HepG2 (cell line): ENCODE measurements at regions not wholly inside any gene's neighbourhood (a gene's known extent, or its start where the extent isn't known, plus 50 kb on each side); places are given as distances from the start of the nearest gene placed in this dataset.
A peak's percentile ranks its signal among the peaks of the same experiment; 100 is the strongest.

Experiments
- ATAC-seq: fragments of 200-7000 bp; cut with Tn5 transposase; 3 replicates; pipeline ENCODE4 v1.9.1; 2020; ENCODE audit warnings: mild to moderate bottlenecking, moderate library complexity
- BruUV-seq: library from RNA; stranded (reverse); fragments of 400-500 nt; replicated peaks from 2 replicates; lab custom pipeline; 2021; lab: Mats Ljungman, UMichigan
- CTCF ChIA-PET: fragments of 300-600 bp; formaldehyde crosslinking; extraction: SDS; loops from one replicate; lab custom pipeline; 2021; ENCODE audit warnings: low total read pairs, inconsistent platforms, low intra/inter-chr PET ratio; lab: Yijun Ruan, JAX
- POLR2A ChIA-PET: fragments of 350-600 bp; sonication (Branson Sonifier 250); formaldehyde crosslinking; loops from one replicate; lab custom pipeline; 2020; ENCODE audit warnings: antibody characterized with exemption, inconsistent platforms; lab: Yijun Ruan, JAX
- DNase-seq: peaks from one replicate; pipeline ENCODE4 v3.0.0-alpha.2; 2015; ENCODE audit warnings: low spot score
- FAIRE-seq: peaks from 3 replicates; lab custom pipeline; 2011; peaks lifted over from hg19 to GRCh38; lab: Jason Lieb, UNC
- H2AFZ ChIP-seq: one replicate; pipeline ENCODE4 v1.6.1; 2011; ENCODE audit warnings: low read length, inconsistent platforms
- H3K27ac ChIP-seq: fragments of 300-600 bp; 3 replicates; pipeline ENCODE4 v1.8.0; 2011; ENCODE audit warnings: mixed run types, mild to moderate bottlenecking, mixed read lengths, low read length, inconsistent platforms; ENCODE audit not compliant: insufficient read depth; ENCODE audit errors: extremely low read length
- H3K27me3 ChIP-seq, 2 experiments: fragments of 200-600 bp in 1 of 2; 2 replicates in 1 of 2; 3 replicates in 1 of 2; pipeline versions ENCODE4 v1.6.0 to v1.8.0; 2011; ENCODE audit warnings: low read length in 2 of 2, mild to moderate bottlenecking in 2 of 2, moderate library complexity in 2 of 2, inconsistent platforms in 1 of 2; ENCODE audit not compliant: insufficient read depth in 2 of 2, control insufficient read depth in 1 of 2
- H3K36me3 ChIP-seq, 2 experiments: fragments of 200-600 bp in 1 of 2; replicated peaks in 1 of 2; 2 replicates in 1 of 2; 3 replicates in 1 of 2; pipeline versions ENCODE4 v1.5.1 to v1.8.0; 2011; ENCODE audit warnings: low read length in 2 of 2, inconsistent platforms in 1 of 2; ENCODE audit not compliant: insufficient read depth in 2 of 2, control insufficient read depth in 1 of 2
- H3K4me1 ChIP-seq: 2 replicates; pipeline ENCODE4 v1.5.1; 2012; ENCODE audit warnings: low read length, inconsistent platforms; ENCODE audit not compliant: insufficient read depth
- H3K4me2 ChIP-seq: 2 replicates; pipeline ENCODE4 v1.6.0; 2011; ENCODE audit warnings: low read depth, low read length, inconsistent platforms
- H3K4me3 ChIP-seq, 3 experiments: fragments of 200-600 bp in 1 of 3; sonication (generic), shearing (Covaris generic) in 1 of 3; replicated peaks in 1 of 3; 2 replicates each; pipeline ENCODE4 v1.5.1; 2011 to 2016; ENCODE audit warnings: low read length in 3 of 3, inconsistent platforms in 2 of 3, low read depth in 2 of 3, mild to moderate bottlenecking in 2 of 3, control low read depth in 1 of 3, mixed read lengths in 1 of 3; ENCODE audit not compliant: insufficient read depth in 1 of 3
- H3K79me2 ChIP-seq: one replicate; pipeline ENCODE4 v1.6.1; 2011; ENCODE audit warnings: low read length, inconsistent platforms; ENCODE audit not compliant: insufficient read depth
- H3K9ac ChIP-seq: 2 replicates; pipeline ENCODE4 v1.6.0; 2011; ENCODE audit warnings: mild to moderate bottlenecking, low read depth, low read length, inconsistent platforms; ENCODE audit not compliant: insufficient read depth
- H3K9me3 ChIP-seq: 2 replicates; pipeline ENCODE4 v1.5.1; 2012; ENCODE audit warnings: mild to moderate bottlenecking, low read length
- H4K20me1 ChIP-seq: 2 replicates; pipeline ENCODE4 v1.6.0; 2011; ENCODE audit warnings: inconsistent platforms, mild to moderate bottlenecking, low read length, moderate library complexity; ENCODE audit not compliant: insufficient read depth
- CSRNP1 ChIP-seq: sonication (generic); formaldehyde crosslinking; IDR thresholded peaks from 2 replicates; pipeline ENCODE4 v1.8.1; 2023; ENCODE audit warnings: mild to moderate bottlenecking, missing genetic modification reagents
- ISX ChIP-seq: sonication (generic); formaldehyde crosslinking; conservative IDR thresholded peaks from 2 replicates; pipeline ENCODE4 v1.5.0; 2020; ENCODE audit warnings: missing genetic modification reagents
- STAG1 ChIP-seq: sonication (generic); formaldehyde crosslinking; IDR thresholded peaks from 2 replicates; pipeline ENCODE4 v1.4.0; 2020; ENCODE audit warnings: missing genetic modification reagents
- WGBS: methylation state at CpG from one replicate; pipeline ENCODE4 v1.1.6; 2017; ENCODE audit warnings: low lambda C conversion rate; 5-methylcytosine and 5-hydroxymethylcytosine counted together
- in situ Hi-C: cut with HindIII; loops from 2 replicates; pipeline ENCODE4 v1.10.0; 2017; ENCODE audit warnings: low pct_unique_long_range_greater_than_20kb; ENCODE audit not compliant: extremely low pct_ligation_motif_present
- intact Hi-C: fragments of 100-400 bp; cut with micrococcal nuclease; formaldehyde crosslinking; loops from one replicate; pipeline ENCODE4 v1.10.0; 2022; ENCODE audit not compliant: unreplicated experiment

DNA sequence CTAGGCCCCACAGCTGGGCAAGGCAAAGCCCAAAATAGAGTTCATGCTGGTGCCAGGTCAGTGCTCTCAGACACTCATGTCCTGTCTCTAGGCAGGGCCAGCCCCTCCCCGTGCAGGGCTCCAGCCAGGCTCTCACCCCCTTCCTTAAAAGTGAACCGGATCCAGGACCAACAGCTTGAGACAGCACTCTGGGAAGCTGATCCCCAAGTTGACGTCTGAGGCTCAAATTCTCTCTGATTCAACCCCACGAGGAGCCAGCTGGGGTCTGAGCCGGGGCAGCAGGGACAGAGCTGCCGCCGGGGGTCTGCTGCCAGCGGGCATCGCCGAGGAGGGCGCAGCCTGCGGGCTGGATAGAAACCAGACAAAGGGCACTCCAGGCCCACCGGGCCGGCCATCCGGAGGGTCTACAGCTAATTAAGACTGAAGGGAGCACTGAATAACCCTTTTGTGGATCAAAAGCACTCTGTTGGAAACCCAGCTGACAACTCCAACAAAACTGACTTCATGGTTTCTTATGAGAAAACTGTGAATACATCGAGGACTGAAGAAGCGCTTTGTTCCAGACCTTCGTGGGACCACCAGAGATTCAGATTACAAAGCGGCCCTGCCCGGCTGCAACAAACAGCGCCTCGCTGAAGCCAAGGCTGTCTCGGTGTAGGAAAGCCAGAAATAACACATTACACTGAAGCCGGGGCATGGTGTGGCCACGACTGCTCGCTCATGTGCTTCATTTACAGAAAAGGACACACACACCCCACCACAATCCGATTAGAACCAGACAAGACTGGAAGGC, 95.8 kb downstream of the PSMG1 start (continued):
- no peak for TF ChIP-seq CSRNP1 (CRISPR knock-in tag)
- TF ChIP-seq, all 625 proteins: peak for 0

- Histone ChIP-seq H3K36me3 (no peaks in the 10 kb centered on the region), H3K9me3 (no peaks in the 10 kb centered on the region), H3K27me3 (no peaks in the 10 kb centered on the region), H3K79me2 (no peaks in the 10 kb centered on the region), H3K27ac (no peak overlapping the region), H3K4me3 (no peak overlapping the region), H3K4me1 (peaks cover 81% of the 10 kb centered on the region), H4K20me1 (no peaks in the 10 kb centered on the region), H2AFZ (no peak overlapping the region), H3K4me2 (no peak overlapping the region), H3K9ac (no peak overlapping the region)
- BruUV-seq, result no TSS peak
- WGBS, result 99% methylated on average over 8 of the region's 8 CpGs
- ChIA-PET POLR2A (no interaction called here), CTCF (no interaction called here)
- intact Hi-C loops (loop anchor here (10.0 kb wide), 1 partner anchor 52 kb away; no protein-coding TSS in a partner anchor), in situ Hi-C loops (loop anchor here (5.0 kb wide), 1 partner anchor 51 kb away; no protein-coding TSS in a partner anchor)
- TF ChIP-seq STAG1 (CRISPR knock-in tag) (peak; percentile 15; the same call in 1 of the 2 replicates), ISX (CRISPR knock-in tag) (no peak)
- no peak for ATAC-seq
- FAIRE-seq, result no peak
- DNase-seq, result no peak
Observed at GRCh38 chr21:39086547-39086946, 96.7 kb downstream of the PSMG1 start.
